Dendritic cell treated with granulocyte-macrophage colony-stimulating factor and Interleukin-4, amounts not matched to agents 40 ng/mL and 50 ng/mL, for 4 days (primary cell): ENCODE measurements at regions not wholly inside any gene's neighbourhood (a gene's known extent, or its start where the extent isn't known, plus 50 kb on each side); places are given as distances from the start of the nearest gene placed in this dataset.

Source experiments
- H3K27ac Mint-ChIP-seq: one replicate; pipeline ENCODE4 v1.8.0; 2022; ENCODE audit warnings: mild to moderate bottlenecking, mixed read lengths
- H3K27me3 Mint-ChIP-seq: one replicate; pipeline ENCODE4 v1.8.0; 2022; ENCODE audit warnings: mild to moderate bottlenecking, mixed read lengths
- H3K36me3 Mint-ChIP-seq: one replicate; pipeline ENCODE4 v1.8.0; 2022; ENCODE audit warnings: low read depth, mixed read lengths
- H3K4me1 Mint-ChIP-seq: one replicate; pipeline ENCODE4 v1.8.0; 2022; ENCODE audit warnings: low read depth, mixed read lengths
- H3K4me3 Mint-ChIP-seq: one replicate; pipeline ENCODE4 v1.8.0; 2022; ENCODE audit warnings: mild to moderate bottlenecking, moderate library complexity, mixed read lengths
- H3K9me3 Mint-ChIP-seq: one replicate; pipeline ENCODE4 v1.8.0; 2022; ENCODE audit warnings: mixed read lengths
- intact Hi-C: fragments of 100-400 bp; cut with micrococcal nuclease; formaldehyde crosslinking; loops from one replicate; pipeline ENCODE4 v1.15.0; 2022

DNA sequence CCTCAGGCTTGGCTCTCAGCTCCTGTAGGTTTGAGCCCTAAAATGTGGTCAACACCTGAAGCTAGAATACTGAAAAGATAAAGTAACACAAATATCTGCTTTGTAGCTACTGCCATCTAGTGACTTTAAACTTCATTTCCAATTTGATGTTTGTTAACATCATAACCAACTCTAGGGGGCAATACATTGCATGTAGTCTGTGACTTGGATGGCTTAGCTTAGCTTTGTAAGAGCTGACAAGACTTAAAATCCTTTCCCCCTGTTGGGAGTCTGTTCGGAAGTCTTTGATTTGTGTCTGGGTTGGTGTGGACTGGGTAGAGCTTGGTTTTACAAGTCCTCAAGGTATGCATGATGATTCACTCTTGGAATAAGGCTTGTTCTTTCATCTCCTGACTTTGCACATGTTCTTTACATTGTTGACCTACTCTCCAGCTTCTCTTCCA is 51.7 kb downstream of the SCN11A start:
- H3K4me3 Mint-ChIP-seq = no peak overlapping the region
- H3K27ac Mint-ChIP-seq = no peak overlapping the region
- no peaks in the 10 kb centered on the region for H3K9me3 Mint-ChIP-seq
- intact Hi-C loops = loop anchor here (1.0 to 10.0 kb wide), 2 partner anchors 355 to 479 kb away; partner anchors contain the start of gene SCN5A
- no peaks in the 10 kb centered on the region for H3K27me3 Mint-ChIP-seq
- H3K4me1 Mint-ChIP-seq = no peaks in the 10 kb centered on the region
- no peaks in the 10 kb centered on the region for H3K36me3 Mint-ChIP-seq

DNA sequence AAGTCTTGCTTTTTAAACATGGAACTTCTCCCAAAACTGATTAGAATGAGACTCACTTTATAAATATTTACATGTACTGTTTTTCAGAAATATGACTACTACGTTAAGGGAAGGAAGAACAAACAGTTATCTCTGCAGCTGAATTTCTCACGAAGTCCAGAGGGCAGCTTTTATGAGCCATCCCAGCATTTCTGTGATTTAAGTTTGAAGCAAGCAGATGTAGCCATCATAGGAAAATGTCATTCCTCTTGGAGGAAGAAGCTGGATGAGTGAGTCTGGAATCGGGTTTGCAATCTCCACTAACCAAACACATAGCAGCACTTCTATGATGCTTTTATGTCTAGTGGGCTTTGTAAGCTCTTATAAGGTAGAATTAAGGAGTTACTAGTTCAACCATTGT is 53.7 kb downstream of the SCN11A start:
- intact Hi-C loops = loop anchor here (5.0 to 10.0 kb wide), 2 partner anchors 34 to 263 kb away; no protein-coding TSS in a partner anchor
- no peak overlapping the region for H3K27ac Mint-ChIP-seq

DNA sequence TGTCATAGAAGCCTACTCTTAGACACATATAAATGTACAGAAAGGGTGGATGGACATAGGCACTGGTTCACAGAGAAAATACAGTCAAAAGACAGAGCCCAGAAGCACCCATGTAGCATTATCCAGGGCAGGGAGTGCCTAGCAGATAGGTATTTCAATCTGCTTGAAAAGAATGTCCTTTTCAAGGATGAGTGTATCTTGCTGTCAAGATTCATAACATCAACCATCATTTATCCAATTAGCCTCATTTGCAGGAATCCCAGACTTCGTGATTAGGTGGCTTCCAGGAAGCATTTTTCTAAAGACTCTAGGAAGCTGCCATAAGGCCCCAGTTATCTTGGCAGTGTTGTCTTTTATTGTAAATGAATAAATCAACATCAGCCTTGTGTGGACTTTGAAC is 55.6 kb downstream of the SCN11A start:
- Mint-ChIP-seq H3K36me3 (no peaks in the 10 kb centered on the region), H3K27me3 (no peaks in the 10 kb centered on the region), H3K27ac (no peak overlapping the region), H3K9me3 (no peaks in the 10 kb centered on the region), H3K4me3 (no peak overlapping the region), H3K4me1 (no peaks in the 10 kb centered on the region)
- intact Hi-C loops = loop anchor here (5.0 to 10.0 kb wide), 2 partner anchors 36 to 261 kb away; no protein-coding TSS in a partner anchor

More for the DNA sequence above, 53.7 kb downstream of the SCN11A start:
- H3K36me3 Mint-ChIP-seq = no peaks in the 10 kb centered on the region
- no peaks in the 10 kb centered on the region for H3K27me3 Mint-ChIP-seq
- H3K4me3 Mint-ChIP-seq = no peak overlapping the region
- H3K4me1 Mint-ChIP-seq = no peaks in the 10 kb centered on the region
- H3K9me3 Mint-ChIP-seq = no peaks in the 10 kb centered on the region

DNA sequence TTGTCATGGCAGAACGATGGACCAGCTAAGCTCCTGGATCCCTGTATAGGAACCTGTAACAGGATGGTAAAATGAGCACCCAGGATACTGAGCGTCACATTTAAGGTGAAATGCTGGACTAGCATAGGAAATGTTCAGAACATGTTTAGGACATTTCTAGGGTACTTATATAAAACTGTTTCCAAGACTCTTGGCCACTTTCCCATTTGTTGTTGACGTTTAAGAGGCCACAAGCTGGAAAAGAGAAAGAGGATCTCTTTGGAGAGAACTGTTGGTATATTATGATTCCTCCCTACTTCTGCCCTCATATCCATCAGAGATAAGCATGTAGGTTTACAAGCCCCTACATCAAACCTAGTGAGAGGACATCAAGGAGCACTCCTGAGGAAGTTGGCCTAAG is 57.5 kb downstream of the SCN11A start:
- H3K36me3 Mint-ChIP-seq = no peaks in the 10 kb centered on the region
- H3K4me3 Mint-ChIP-seq = no peak overlapping the region
- no peaks in the 10 kb centered on the region for H3K9me3 Mint-ChIP-seq
- no peaks in the 10 kb centered on the region for H3K4me1 Mint-ChIP-seq
- H3K27ac Mint-ChIP-seq = no peak overlapping the region
- intact Hi-C loops = loop anchor here (10.0 kb wide), 1 partner anchor 259 kb away; no protein-coding TSS in a partner anchor
- H3K27me3 Mint-ChIP-seq = no peaks in the 10 kb centered on the region

DNA sequence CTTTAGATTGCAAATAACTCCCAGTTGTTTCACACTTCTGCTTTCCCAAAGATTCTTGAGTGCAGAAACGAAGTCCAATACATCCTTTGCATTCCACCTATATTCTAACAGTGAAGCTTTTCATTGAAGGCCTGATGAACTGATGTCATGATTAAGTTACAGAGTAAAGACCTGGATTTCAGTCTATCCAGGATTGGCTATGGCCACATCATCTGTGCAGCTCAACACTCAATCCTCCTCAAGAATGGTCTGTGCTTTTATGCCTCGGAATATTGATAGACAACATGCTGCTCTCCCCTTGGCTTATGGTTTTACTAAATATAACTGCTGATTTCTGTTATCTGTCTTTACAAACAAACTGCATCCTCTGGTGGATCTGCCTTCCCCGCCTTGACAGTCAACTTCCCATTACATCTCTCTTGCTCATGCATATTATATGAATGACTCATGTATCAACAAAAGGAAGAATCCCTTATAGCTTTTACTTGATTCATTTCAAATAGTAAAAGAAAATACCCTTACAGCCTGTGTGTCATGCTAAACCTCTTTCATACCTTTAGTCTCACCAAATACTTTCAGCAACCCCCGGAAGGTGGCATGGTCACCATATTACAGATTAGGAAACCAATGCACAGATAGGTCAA is 59.5 kb downstream of the SCN11A start:
- H3K9me3 Mint-ChIP-seq = no peaks in the 10 kb centered on the region
- no peaks in the 10 kb centered on the region for H3K36me3 Mint-ChIP-seq
- H3K27ac Mint-ChIP-seq = no peak overlapping the region
- H3K27me3 Mint-ChIP-seq = peaks cover 3% of the 10 kb centered on the region
- intact Hi-C loops = loop anchor here (10.0 kb wide), 1 partner anchor 257 kb away; no protein-coding TSS in a partner anchor
- H3K4me1 Mint-ChIP-seq = no peaks in the 10 kb centered on the region
- no peak overlapping the region for H3K4me3 Mint-ChIP-seq

DNA sequence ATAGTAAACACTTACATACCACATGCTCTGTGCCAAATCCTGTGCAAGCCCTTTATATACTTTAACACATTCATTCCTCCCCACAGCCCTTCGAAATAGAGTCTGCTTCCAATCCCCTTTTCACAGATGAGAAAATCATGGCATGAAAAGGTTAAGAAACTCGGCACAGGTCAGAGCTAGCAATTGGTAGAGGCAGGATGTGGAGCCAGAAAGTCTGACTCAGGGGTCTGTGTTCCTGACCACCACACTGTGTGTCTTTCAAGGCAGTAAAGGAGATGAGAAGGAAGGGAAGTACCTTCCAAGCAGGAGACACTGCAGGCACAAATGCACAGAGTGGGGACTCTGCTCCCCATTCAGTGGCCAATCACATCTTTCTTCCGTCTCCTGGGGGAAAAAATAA is 61.1 kb downstream of the SCN11A start:
- Mint-ChIP-seq H3K36me3 (no peaks in the 10 kb centered on the region), H3K9me3 (no peaks in the 10 kb centered on the region), H3K27ac (no peak overlapping the region), H3K27me3 (peaks cover 3% of the 10 kb centered on the region), H3K4me3 (no peak overlapping the region), H3K4me1 (no peaks in the 10 kb centered on the region)
- intact Hi-C loops = loop anchor here (10.0 kb wide), 1 partner anchor 256 kb away; no protein-coding TSS in a partner anchor

DNA sequence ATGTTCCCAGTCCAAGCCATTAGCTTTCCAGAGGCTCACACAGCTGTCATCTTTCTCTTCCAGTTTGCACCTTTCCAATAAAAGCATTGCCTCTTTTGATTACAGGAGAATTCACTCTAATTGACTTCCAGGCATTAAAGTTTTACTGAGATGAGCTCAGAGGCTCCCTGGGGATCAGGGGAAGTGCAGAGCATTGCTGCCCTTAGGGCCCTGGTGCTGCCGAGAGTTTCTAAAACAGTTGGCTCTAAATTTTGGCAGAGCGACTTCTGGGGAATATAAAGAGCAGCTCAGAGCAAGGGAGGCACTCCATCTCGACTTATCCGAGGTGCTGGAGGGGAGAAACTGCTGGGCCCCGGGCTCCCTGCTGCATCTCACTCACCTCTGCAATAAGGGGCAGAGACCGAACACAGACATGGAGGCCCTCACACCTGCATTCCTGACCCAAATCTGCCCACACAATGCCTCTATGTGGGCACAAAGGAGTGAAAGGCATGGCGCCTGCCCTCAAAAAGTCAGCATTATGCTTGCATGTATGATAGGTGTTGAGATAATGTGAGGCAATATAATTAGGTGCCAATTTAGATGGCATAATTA is 61.7 kb downstream of the SCN11A start:
- H3K4me3 Mint-ChIP-seq = no peak overlapping the region
- H3K36me3 Mint-ChIP-seq = no peaks in the 10 kb centered on the region
- no peaks in the 10 kb centered on the region for H3K4me1 Mint-ChIP-seq
- no peak overlapping the region for H3K27ac Mint-ChIP-seq
- intact Hi-C loops = loop anchor here (10.0 kb wide), 1 partner anchor 255 kb away; no protein-coding TSS in a partner anchor
- H3K9me3 Mint-ChIP-seq = no peaks in the 10 kb centered on the region
- H3K27me3 Mint-ChIP-seq = peaks cover 6% of the 10 kb centered on the region

DNA sequence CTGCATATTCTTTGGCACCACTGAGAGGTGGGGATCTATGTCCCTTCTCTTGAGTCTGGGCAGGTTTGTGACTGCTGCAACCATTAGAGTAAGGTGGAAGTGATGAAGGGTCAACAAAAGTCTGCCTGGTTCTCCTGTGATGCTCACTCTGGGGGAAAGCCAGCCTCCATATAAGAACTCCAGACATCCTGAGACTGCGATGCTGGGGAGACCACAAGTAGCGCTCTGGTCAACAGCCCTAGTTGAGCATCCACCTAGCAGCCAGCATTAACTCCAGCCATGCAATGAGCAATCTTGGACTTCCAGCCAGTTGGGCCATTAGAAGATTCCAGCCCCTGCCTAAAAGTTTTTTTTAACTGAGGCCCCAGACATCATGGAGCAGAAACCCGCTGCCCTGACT is 62.8 kb downstream of the SCN11A start:
- Mint-ChIP-seq H3K36me3 (no peaks in the 10 kb centered on the region), H3K27ac (no peak overlapping the region), H3K4me3 (no peak overlapping the region), H3K9me3 (no peaks in the 10 kb centered on the region), H3K27me3 (peaks cover 9% of the 10 kb centered on the region), H3K4me1 (no peaks in the 10 kb centered on the region)
- intact Hi-C loops = no loop called here

DNA sequence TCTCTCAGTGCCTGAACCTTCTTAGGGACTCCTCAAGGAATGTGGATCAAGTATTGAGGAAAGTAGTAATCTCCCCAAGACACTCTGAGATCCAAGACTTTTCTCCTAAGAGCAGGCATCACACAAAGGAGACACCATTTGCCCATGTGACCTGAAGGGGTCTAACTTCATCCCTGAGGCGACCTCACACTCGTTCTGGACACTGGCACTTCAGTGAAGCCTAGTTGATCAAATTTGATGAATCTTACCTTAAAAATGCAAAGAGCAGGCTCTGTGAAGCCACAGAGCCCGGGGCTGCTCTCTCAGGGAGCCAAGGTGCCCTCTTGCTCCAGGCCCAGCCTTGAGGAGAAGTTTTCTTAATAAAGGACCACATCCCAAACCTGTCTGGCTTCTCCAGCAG is 64.3 kb downstream of the SCN11A start:
- Mint-ChIP-seq H3K27ac (no peak overlapping the region), H3K4me3 (no peak overlapping the region), H3K4me1 (no peaks in the 10 kb centered on the region), H3K27me3 (peaks cover 11% of the 10 kb centered on the region), H3K36me3 (no peaks in the 10 kb centered on the region), H3K9me3 (no peaks in the 10 kb centered on the region)
- intact Hi-C loops = no loop called here

DNA sequence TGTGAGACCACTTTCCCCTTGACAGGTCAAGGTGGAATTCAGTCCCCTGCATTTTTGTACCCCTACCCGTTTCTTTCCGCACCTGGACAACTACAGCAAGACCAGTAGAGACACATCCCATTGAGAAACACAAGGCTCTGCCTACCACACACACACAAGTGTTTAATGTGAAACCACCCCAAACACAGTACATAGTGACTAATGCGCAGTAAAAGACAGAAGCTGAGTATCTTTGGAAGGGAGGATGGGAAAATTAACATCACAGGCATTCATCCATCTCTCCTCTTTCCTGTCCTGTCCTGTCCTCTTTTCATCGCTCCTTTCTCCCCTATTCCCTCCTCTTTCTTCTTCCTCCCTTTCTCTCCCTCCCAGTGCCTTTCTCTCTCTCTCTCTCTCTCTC is 64.8 kb downstream of the SCN11A start:
- H3K4me1 Mint-ChIP-seq = no peaks in the 10 kb centered on the region
- H3K36me3 Mint-ChIP-seq = no peaks in the 10 kb centered on the region
- intact Hi-C loops = no loop called here
- H3K27me3 Mint-ChIP-seq = peaks cover 11% of the 10 kb centered on the region
- H3K9me3 Mint-ChIP-seq = no peaks in the 10 kb centered on the region
- H3K4me3 Mint-ChIP-seq = no peak overlapping the region
- H3K27ac Mint-ChIP-seq = no peak overlapping the region

DNA sequence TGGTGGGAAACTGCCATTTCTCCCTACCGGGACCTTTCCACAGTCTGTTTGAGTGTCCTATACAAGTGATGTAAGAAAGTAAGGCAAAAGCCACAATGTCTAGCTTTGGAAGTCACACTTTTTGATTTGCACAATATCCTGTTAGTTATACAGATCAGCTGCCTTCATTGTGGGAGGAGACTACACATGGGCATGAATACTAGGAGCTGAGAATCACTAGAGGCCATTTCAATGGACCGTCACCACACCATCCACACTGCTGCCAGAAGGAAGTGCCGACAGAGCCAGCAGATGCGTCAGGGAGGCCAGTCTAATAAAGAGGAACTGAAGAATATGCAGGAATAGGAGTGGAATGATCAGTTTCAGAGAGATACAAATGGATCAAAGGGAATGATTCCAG is 65.8 kb downstream of the SCN11A start:
- H3K36me3 Mint-ChIP-seq = no peaks in the 10 kb centered on the region
- no peak overlapping the region for H3K4me3 Mint-ChIP-seq
- no peaks in the 10 kb centered on the region for H3K9me3 Mint-ChIP-seq
- peaks cover 11% of the 10 kb centered on the region for H3K27me3 Mint-ChIP-seq
- no peak overlapping the region for H3K27ac Mint-ChIP-seq
- H3K4me1 Mint-ChIP-seq = no peaks in the 10 kb centered on the region
- intact Hi-C loops = no loop called here

DNA sequence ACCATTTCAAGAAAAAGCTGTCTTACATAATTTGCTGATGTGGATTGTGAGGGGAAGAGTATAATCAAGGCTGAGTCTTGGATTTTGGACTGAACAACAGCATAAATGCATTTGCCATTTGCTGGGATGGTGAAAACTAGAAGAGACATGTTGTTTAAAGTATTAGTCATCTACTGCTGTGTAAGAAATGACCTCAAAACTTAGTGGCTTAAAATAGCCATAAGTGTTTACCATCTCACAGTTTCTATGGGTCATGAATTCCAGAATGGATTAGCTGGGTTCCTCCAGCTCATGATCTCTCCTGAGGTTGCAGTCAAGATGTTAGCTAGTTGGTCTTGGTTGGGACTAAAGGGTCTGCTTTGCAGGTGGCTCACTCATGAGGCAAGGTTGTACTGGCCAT is 66.2 kb downstream of the SCN11A start:
- no peak overlapping the region for H3K4me3 Mint-ChIP-seq
- no peaks in the 10 kb centered on the region for H3K9me3 Mint-ChIP-seq
- H3K27ac Mint-ChIP-seq = no peak overlapping the region
- intact Hi-C loops = no loop called here
- H3K27me3 Mint-ChIP-seq = peaks cover 11% of the 10 kb centered on the region
- H3K4me1 Mint-ChIP-seq = no peaks in the 10 kb centered on the region
- H3K36me3 Mint-ChIP-seq = no peaks in the 10 kb centered on the region

DNA sequence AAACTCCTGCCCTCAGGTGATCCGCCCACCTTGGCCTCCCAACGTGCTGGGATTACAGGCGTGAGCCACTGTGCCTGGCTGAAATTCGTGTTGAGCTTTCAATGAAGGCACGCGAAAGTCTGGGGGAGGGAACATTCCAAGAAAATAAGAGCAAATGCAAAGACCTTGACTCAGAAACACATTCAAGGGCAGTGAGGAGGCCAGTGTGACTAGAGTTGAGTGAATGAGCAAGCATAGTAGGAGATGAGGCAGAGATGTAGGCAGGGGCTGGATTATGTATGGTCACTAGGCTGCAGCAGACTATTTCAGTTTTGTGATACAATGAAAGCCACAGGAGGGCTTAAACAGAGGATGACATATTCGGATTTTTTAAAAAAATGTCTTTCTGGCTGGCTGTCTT is 67.0 kb downstream of the SCN11A start:
- no peak overlapping the region for H3K4me3 Mint-ChIP-seq
- intact Hi-C loops = no loop called here
- H3K4me1 Mint-ChIP-seq = no peaks in the 10 kb centered on the region
- no peaks in the 10 kb centered on the region for H3K9me3 Mint-ChIP-seq
- peaks cover 12% of the 10 kb centered on the region for H3K27me3 Mint-ChIP-seq
- H3K27ac Mint-ChIP-seq = no peak overlapping the region
- H3K36me3 Mint-ChIP-seq = no peaks in the 10 kb centered on the region

DNA sequence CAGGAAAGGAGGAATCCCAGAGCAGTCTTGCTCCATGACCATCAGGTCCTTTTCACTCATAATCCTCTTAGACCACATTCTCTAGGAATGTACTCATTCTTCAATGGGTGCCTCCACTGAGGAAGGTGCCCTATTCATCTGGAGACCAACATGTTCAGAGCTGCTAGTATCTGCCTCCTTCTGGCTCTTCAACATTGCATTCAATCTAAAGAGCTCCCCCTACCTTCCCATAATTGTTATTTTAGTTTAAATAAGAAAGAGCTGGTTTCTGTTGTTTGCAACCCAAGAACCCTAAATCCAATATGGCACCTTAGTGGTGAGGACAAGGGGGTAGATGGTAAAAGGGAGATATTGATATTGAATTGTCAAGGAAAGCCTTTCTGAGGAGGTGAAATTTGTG is 67.6 kb downstream of the SCN11A start:
- no peaks in the 10 kb centered on the region for H3K4me1 Mint-ChIP-seq
- peaks cover 12% of the 10 kb centered on the region for H3K27me3 Mint-ChIP-seq
- no peaks in the 10 kb centered on the region for H3K9me3 Mint-ChIP-seq
- intact Hi-C loops = no loop called here
- H3K36me3 Mint-ChIP-seq = no peaks in the 10 kb centered on the region
- H3K27ac Mint-ChIP-seq = no peak overlapping the region
- H3K4me3 Mint-ChIP-seq = no peak overlapping the region
